HG03196 (cell line): ENCODE measurements at regions not wholly inside any gene's neighbourhood (a gene's known extent, or its start where the extent isn't known, plus 50 kb on each side); places are given as distances from the start of the nearest gene placed in this dataset.
"Not testable (repeated sequence)": the region's sequence is repeated elsewhere in the genome, so short reads cannot be mapped to it uniquely, and the experiment has no call there.

Source experiments
- ATAC-seq: cut with Tn5 transposase; IDR thresholded peaks from one replicate; pipeline ENCODE4 v1.9.1; 2021; ENCODE audit not compliant: unreplicated experiment

DNA sequence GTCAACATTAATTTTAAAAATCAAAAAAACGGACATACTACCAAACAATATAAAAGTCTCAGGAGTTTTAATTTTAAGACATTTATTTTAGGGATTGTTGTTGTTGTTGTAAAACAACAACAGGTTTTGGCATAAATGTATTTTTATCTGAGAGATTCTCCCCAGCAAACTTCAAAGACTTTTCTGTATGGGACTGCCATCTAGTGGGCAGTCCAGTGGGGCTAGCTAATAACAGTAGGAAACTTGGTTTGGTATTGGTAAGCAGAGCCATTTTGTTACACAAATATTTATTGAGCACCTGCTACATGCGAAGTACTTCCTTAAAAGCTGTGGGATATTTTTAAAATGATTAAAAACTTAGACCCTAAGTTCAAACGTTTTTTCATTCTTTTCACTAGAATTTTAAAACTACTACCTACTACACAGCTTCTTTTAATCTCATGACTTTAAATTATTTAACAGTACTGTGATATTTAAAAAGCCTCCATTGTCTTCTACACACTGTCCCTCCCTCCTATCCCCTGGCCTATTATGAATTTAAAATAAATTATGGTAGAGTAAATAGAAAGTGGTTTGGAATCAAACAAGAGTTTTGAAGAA, 1028.4 kb upstream of the INTU start:
- no peak for ATAC-seq

- ATAC-seq: no peak
These were observed 1021.8 kb upstream of the INTU start for GRCh38 chr4:126610933-126611332.

- ATAC-seq: no peak
These were observed 1020.9 kb upstream of the INTU start for GRCh38 chr4:126611900-126612299.

GRCh38 chr4:126614356-126614855, 1018.4 kb upstream of the INTU start:
- ATAC-seq: no peak

GRCh38 chr4:126616795-126617194, 1016.0 kb upstream of the INTU start:
- ATAC-seq: no peak

DNA sequence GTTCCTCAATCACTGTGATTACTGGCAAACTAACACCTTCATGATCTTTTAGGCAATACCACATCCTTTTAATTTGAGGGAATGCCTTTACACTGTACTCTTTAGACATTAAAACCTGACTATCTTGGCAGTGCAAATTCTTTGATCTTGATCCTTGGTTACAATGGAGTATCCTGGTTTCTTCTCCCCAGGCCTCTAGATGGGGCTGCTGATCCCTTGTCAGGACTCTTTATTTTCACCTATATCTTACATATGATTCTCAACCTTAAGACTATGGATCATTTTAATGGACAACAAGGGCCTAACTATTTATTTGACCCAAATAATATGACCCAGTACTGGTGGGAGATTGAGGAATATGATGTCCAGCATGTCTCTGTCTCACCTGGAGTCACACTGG, 1005.5 kb upstream of the INTU start:
- no peak for ATAC-seq

GRCh38 chr4:126628933-126629332, 1003.8 kb upstream of the INTU start:
- ATAC-seq: no peak

DNA sequence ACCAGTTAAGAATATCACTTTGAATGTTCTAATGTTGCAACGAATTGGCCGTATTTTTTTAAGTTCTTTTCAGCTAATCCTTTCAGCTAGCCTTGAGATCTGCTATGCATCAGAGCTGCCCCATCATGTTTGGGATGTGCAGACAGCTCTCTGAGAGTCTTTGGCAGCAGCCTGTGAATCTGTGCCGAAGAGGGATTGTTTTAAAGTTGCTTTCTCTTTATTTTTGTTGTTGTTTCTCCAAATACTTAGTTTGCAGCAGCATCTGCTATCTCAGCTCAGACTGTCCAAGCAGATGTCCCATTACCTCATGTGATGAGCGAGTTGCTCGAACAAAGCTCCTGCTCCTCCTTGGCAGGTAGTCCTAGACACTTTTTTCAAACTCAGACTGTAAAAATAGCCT, 1002.5 kb upstream of the INTU start:
- ATAC-seq: no peak

GRCh38 chr4:126633306-126633705, 999.5 kb upstream of the INTU start:
- no peak for ATAC-seq

GRCh38 chr4:126637706-126638105, 995.1 kb upstream of the INTU start:
- no peak for ATAC-seq

DNA sequence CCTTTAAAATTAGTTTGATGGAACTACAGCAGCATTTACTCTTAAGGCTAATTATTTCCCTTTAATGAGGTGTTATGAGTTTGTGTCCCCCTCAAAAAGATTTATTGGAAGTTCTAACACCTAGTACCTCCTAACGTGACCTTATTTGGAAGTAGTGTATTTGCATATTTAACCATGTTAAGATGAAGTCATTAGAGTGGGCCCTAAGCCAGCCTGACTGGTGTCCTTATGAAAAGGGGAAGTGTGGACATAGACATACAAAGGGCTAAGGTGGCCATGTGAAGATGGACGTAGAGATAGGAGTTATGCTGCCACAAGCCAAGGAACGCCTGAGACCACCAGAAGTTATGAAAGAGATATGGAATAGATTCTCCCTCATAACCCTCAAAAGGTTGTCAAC, 985.4 kb upstream of the INTU start:
- ATAC-seq: no peak

DNA sequence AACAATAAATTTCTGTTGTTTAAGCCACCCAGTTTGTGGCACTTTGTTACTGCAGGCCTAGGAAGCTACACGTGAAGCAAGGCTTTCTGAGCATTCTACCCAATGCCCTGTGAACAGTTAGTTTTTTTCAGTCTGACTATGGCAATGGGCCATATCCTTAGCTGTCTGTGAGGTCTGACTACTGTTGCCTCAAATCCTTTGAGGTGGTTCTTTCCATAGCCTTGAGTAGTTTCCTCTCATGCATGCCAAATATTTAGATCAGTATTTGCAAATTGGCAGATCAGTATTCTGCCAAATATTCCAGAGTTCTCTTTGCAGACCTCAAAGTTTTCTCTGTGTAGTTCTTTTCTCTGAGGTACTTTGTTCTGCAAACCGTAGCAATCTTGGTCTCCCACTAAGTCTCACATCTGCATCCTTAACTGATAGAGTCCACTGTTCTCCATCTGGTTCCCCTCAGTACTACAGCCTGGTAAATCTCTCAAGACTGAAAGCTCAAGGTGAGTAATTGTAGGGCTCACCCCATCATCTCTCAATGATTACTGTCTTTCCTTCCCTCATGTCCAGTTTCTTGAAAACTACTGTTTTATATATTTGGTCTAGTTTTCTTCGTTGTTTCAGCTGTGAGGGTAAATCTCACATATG, 984.9 kb upstream of the INTU start:
- ATAC-seq: no peak

- ATAC-seq: no peak
These were observed 974.3 kb upstream of the INTU start for GRCh38 chr4:126658411-126658810.

DNA sequence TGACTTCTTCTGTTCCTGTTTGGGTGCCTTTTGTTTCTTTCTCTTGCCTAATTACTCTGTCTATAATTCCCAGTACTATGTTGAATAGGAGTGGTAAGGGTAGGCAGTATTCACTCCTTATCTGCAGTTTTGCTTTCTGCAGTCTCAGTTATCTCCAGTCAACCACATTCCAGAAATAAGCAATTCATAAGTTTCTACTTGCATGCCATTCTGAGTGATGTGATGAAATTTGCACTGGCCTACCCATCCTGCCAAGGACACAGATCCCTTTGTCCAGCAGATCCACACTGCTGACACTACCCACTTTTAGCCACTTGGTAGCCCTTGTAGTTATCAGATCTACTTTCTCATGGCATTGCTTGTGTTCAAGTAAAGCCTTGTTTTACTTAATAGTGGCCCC, 971.6 kb upstream of the INTU start:
- no peak for ATAC-seq

GRCh38 chr4:126664839-126665238, 967.9 kb upstream of the INTU start:
- no peak for ATAC-seq

DNA sequence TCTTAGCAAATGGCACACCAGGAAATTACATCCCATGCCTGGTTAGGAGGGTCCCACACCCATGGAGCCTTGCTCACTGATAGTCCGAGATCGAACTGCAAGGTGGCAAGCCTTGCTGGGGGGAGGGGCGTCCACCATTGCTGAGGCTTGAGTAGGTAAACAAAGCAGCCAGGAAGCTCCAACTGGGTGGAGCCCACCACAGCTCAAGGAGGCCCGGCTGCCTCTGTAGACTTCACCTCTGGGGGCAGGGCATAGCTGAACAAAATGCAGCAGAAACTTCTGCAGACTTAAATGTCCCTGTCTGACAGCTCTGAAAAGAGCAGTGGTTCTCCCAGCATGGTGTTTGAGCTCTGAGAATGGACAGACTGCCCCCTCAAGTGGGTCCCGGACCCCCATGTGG, 962.7 kb upstream of the INTU start:
- not testable (repeated sequence) for ATAC-seq

DNA sequence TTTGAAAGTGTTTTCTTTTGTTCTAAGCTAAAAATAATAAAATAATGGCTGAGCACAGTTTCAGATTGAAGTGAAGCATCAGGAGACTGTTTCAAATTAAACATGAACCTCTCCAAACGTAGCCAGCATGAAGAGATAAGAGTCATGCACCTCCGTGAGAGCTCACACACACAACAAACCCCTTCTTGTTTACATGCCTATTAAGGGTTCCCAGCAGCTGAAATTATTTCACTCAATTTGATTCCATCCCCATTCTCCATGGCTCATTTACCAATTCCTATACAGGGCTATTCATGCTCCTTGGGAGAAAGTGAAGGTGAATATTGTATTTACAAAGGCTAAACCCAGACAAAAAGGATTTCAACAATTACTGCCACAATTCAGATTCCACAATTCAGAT, 954.1 kb upstream of the INTU start:
- no peak for ATAC-seq

GRCh38 chr4:126679303-126679702, 953.5 kb upstream of the INTU start:
- ATAC-seq: no peak

DNA sequence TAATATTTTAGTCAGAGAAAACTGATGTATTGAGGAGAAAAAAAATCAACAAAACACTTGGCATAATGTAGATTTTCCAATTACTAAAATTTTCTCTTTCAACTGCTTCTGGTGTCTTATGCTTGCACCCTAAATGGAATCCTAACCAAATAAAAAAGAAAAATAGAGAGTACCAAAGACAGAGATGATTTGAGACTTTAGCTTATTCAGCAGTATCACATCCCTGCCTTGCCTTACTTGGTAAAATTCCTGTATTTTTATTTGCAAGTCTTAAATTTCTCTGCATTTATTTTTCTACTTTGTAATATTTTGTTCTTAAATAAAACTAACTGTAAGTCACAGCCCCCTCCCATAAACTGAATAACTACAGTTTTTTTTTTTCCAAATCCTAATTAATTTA, 950.5 kb upstream of the INTU start:
- no peak for ATAC-seq

GRCh38 chr4:126686491-126686890, 946.3 kb upstream of the INTU start:
- ATAC-seq: no peak

GRCh38 chr4:126687655-126688358, 945.0 kb upstream of the INTU start:
- ATAC-seq: no peak

- no peak for ATAC-seq
These were observed 941.0 kb upstream of the INTU start for GRCh38 chr4:126691797-126692196.
